RWPE2 (cell line): ENCODE measurements at regions not wholly inside any gene's neighbourhood (a gene's known extent, or its start where the extent isn't known, plus 50 kb on each side); places are given as distances from the start of the nearest gene placed in this dataset.

ENCODE experiments used
- ATAC-seq: fragments of 200-7000 bp; cut with Tn5 transposase; 3 replicates; pipeline ENCODE4 v1.9.1; 2021; ENCODE audit warnings: low read depth
- DNase-seq: peaks from one replicate; pipeline ENCODE4 v3.0.0-alpha.2; 2020; ENCODE audit warnings: low spot score
- H3K27ac ChIP-seq: fragments of 450-650 bp; 2 replicates; pipeline ENCODE4 v1.5.1; 2017; ENCODE audit warnings: mild to moderate bottlenecking; ENCODE audit not compliant: poor library complexity, severe bottlenecking
- H3K27me3 ChIP-seq: fragments of 250-450 bp; sonication (Bioruptor Pico); 2 replicates; pipeline ENCODE4 v1.5.1; 2021; ENCODE audit warnings: mild to moderate bottlenecking, moderate library complexity; ENCODE audit not compliant: insufficient read depth, poor library complexity, severe bottlenecking
- H3K36me3 ChIP-seq: fragments of 250-450 bp; sonication (Bioruptor Pico); 2 replicates; pipeline ENCODE4 v1.5.1; 2020; ENCODE audit warnings: low read depth, mild to moderate bottlenecking, moderate library complexity
- H3K4me1 ChIP-seq: fragments of 250-450 bp; sonication (Bioruptor Pico); 2 replicates; pipeline ENCODE4 v1.5.1; 2021; ENCODE audit warnings: mild to moderate bottlenecking, moderate library complexity; ENCODE audit not compliant: insufficient read depth, poor library complexity, severe bottlenecking
- H3K4me3 ChIP-seq: fragments of 250-450 bp; sonication (Bioruptor Pico); 2 replicates; pipeline ENCODE4 v1.5.1; 2021; ENCODE audit warnings: mild to moderate bottlenecking, moderate library complexity; ENCODE audit not compliant: severe bottlenecking
- H3K9me3 ChIP-seq: fragments of 250-450 bp; sonication (Bioruptor Pico); 2 replicates; pipeline ENCODE4 v1.5.1; 2021; ENCODE audit warnings: mild to moderate bottlenecking, moderate library complexity; ENCODE audit not compliant: severe bottlenecking
- CTCF ChIP-seq: fragments of 450-650 bp; IDR thresholded peaks from one replicate; pipeline ENCODE4 v1.5.1; 2017; ENCODE audit warnings: mild to moderate bottlenecking, moderate library complexity; ENCODE audit not compliant: poor library complexity, severe bottlenecking

GRCh38 chr7:19537942-19538401 lies 170.9 kb downstream of the POLR1F start:
- Histone ChIP-seq H3K4me3 (no peak overlapping the region), H3K27me3 (no peaks in the 10 kb centered on the region), H3K4me1 (no peaks in the 10 kb centered on the region), H3K36me3 (no peaks in the 10 kb centered on the region), H3K9me3 (no peaks in the 10 kb centered on the region), H3K27ac (no peak overlapping the region)
- TF ChIP-seq CTCF: no peak
- peak; percentile 27; the same call in 1 of the 3 replicates for ATAC-seq
- DNase-seq: no peak

GRCh38 chr7:19533266-19533665 lies 175.6 kb downstream of the POLR1F start:
- no peak for TF ChIP-seq CTCF
- no peaks in the 10 kb centered on the region for H3K4me1 ChIP-seq
- H3K36me3 ChIP-seq: no peaks in the 10 kb centered on the region
- no peak overlapping the region for H3K4me3 ChIP-seq
- ATAC-seq (no peak), DNase-seq (no peak)
- H3K9me3 ChIP-seq: no peaks in the 10 kb centered on the region
- no peaks in the 10 kb centered on the region for H3K27me3 ChIP-seq
- H3K27ac ChIP-seq: no peak overlapping the region

- DNase-seq: no peak
- no peak for TF ChIP-seq CTCF
Measured at GRCh38 chr7:19530852-19531251, 178.0 kb downstream of the POLR1F start.

GRCh38 chr7:19530261-19530660 lies 178.6 kb downstream of the POLR1F start:
- no peaks in the 10 kb centered on the region for H3K9me3 ChIP-seq
- no peak overlapping the region for H3K27ac ChIP-seq
- H3K4me1 ChIP-seq: no peaks in the 10 kb centered on the region
- no peak overlapping the region for H3K4me3 ChIP-seq
- ATAC-seq: no peak
- no peak for TF ChIP-seq CTCF
- no peak for DNase-seq
- no peaks in the 10 kb centered on the region for H3K27me3 ChIP-seq
- H3K36me3 ChIP-seq: no peaks in the 10 kb centered on the region

More at GRCh38 chr7:19530852-19531251, 178.0 kb downstream of the POLR1F start:
- Histone ChIP-seq H3K36me3 (no peaks in the 10 kb centered on the region), H3K27ac (no peak overlapping the region), H3K9me3 (no peaks in the 10 kb centered on the region), H3K27me3 (no peaks in the 10 kb centered on the region), H3K4me1 (no peaks in the 10 kb centered on the region), H3K4me3 (no peak overlapping the region)
- no peak for ATAC-seq

GRCh38 chr7:19526639-19527038 lies 182.2 kb downstream of the POLR1F start:
- Histone ChIP-seq H3K36me3 (no peaks in the 10 kb centered on the region), H3K4me3 (no peak overlapping the region), H3K27me3 (no peaks in the 10 kb centered on the region), H3K9me3 (no peaks in the 10 kb centered on the region), H3K27ac (no peak overlapping the region), H3K4me1 (peaks cover 19% of the 10 kb centered on the region)
- no peak for ATAC-seq
- no peak for TF ChIP-seq CTCF
- no peak for DNase-seq
